AG04450 (cell line): ENCODE measurements at regions not wholly inside any gene's neighbourhood (a gene's known extent, or its start where the extent isn't known, plus 50 kb on each side); places are given as distances from the start of the nearest gene placed in this dataset.

Experiments
- CTCF ChIA-PET: fragments of 300-600, 350-600 bp; formaldehyde crosslinking; extraction: SDS; loops from one replicate; lab custom pipeline; 2022; ENCODE audit warnings: antibody characterized with exemption, inconsistent platforms; lab: Charles Lee
- POLR2A ChIA-PET: fragments of 350-600 bp; formaldehyde crosslinking; extraction: SDS; loops from one replicate; lab custom pipeline; 2021; ENCODE audit warnings: antibody characterized with exemption, inconsistent platforms; lab: Yijun Ruan, JAX
- DNase-seq: peaks from one replicate; pipeline ENCODE4 v3.0.0-alpha.2; 2011; ENCODE audit warnings: low read depth, low spot score
- H3K27ac ChIP-seq: one replicate; pipeline ENCODE4 v1.5.1; 2012; ENCODE audit warnings: low read depth, low read length, control low read depth
- H3K27me3 ChIP-seq: one replicate; pipeline ENCODE4 v1.6.0; 2012; ENCODE audit warnings: low read length; ENCODE audit not compliant: control insufficient read depth, insufficient read depth
- H3K4me3 ChIP-seq: 2 replicates; pipeline ENCODE4 v1.5.1; 2011; ENCODE audit warnings: mild to moderate bottlenecking, low read depth, low read length, control low read depth
- H3K9me3 ChIP-seq: 2 replicates; pipeline ENCODE4 v1.5.1; 2012; ENCODE audit warnings: low read length; ENCODE audit not compliant: control insufficient read depth, insufficient read depth
- TF ChIP-seq, protein P1 (sequence below): IDR thresholded peaks from 2 replicates; pipeline ENCODE4 v1.5.1; 2011; ENCODE audit warnings: low read depth, low read length, control low read depth, inconsistent platforms

- no peak for DNase-seq
- Histone ChIP-seq H3K9me3 (no peaks in the 10 kb centered on the region), H3K27me3 (peaks cover 11% of the 10 kb centered on the region), H3K27ac (no peak overlapping the region), H3K4me3 (no peak overlapping the region)
- TF ChIP-seq, protein P1, sequence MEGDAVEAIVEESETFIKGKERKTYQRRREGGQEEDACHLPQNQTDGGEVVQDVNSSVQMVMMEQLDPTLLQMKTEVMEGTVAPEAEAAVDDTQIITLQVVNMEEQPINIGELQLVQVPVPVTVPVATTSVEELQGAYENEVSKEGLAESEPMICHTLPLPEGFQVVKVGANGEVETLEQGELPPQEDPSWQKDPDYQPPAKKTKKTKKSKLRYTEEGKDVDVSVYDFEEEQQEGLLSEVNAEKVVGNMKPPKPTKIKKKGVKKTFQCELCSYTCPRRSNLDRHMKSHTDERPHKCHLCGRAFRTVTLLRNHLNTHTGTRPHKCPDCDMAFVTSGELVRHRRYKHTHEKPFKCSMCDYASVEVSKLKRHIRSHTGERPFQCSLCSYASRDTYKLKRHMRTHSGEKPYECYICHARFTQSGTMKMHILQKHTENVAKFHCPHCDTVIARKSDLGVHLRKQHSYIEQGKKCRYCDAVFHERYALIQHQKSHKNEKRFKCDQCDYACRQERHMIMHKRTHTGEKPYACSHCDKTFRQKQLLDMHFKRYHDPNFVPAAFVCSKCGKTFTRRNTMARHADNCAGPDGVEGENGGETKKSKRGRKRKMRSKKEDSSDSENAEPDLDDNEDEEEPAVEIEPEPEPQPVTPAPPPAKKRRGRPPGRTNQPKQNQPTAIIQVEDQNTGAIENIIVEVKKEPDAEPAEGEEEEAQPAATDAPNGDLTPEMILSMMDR: no peak
- CTCF ChIA-PET: no interaction called here
- POLR2A ChIA-PET: no interaction called here
Observed at GRCh38 chr1:38269923-38270848, 223.6 kb upstream of the POU3F1 start.

DNA sequence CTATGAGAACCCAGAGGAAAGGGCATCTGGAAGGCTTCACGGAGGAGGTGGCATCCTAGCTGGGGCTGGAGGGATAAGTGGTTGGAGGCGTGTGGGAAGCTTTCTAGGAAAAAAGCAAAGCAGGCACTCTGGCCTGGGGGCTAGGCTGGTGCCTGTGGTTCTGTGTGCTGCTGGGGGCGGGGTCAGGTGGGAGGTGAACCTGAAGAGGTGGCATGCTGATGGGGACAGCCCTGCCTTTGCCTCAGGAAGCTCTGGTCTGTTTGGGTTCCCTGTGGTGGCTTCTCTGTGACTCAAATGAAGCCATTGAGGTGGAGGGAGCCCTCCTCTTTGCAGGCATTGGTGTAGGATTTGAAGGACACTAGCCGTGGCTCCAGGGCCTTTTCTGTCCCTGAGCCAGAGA lies 221.6 kb upstream of the POU3F1 start:
- Histone ChIP-seq H3K9me3 (no peaks in the 10 kb centered on the region), H3K4me3 (no peak overlapping the region), H3K27ac (no peak overlapping the region), H3K27me3 (peaks cover 9% of the 10 kb centered on the region)
- TF ChIP-seq, protein P1: no peak
- ChIA-PET CTCF (no interaction called here), POLR2A (no interaction called here)
- DNase-seq: no peak

GRCh38 chr1:38267037-38268036 lies 220.7 kb upstream of the POU3F1 start:
- Histone ChIP-seq H3K4me3 (no peak overlapping the region), H3K9me3 (no peaks in the 10 kb centered on the region), H3K27me3 (peaks cover 6% of the 10 kb centered on the region), H3K27ac (no peak overlapping the region)
- DNase-seq: no peak
- TF ChIP-seq, protein P1: no peak
- CTCF ChIA-PET: no interaction called here
- POLR2A ChIA-PET: no interaction called here

GRCh38 chr1:38266197-38266520 lies 219.6 kb upstream of the POU3F1 start:
- no peak overlapping the region for H3K27ac ChIP-seq
- TF ChIP-seq, protein P1: no peak
- POLR2A ChIA-PET: no interaction called here
- H3K4me3 ChIP-seq: no peak overlapping the region
- H3K27me3 ChIP-seq: peaks cover 6% of the 10 kb centered on the region
- no peak for DNase-seq
- no peaks in the 10 kb centered on the region for H3K9me3 ChIP-seq
- CTCF ChIA-PET: no interaction called here
